HG03039 (cell line): ENCODE measurements at regions not wholly inside any gene's neighbourhood (a gene's known extent, or its start where the extent isn't known, plus 50 kb on each side); places are given as distances from the start of the nearest gene placed in this dataset.

ENCODE experiments used
- ATAC-seq: cut with Tn5 transposase; IDR thresholded peaks from one replicate; pipeline ENCODE4 v1.9.1; 2021; ENCODE audit warnings: mild to moderate bottlenecking, moderate library complexity; ENCODE audit not compliant: unreplicated experiment

DNA sequence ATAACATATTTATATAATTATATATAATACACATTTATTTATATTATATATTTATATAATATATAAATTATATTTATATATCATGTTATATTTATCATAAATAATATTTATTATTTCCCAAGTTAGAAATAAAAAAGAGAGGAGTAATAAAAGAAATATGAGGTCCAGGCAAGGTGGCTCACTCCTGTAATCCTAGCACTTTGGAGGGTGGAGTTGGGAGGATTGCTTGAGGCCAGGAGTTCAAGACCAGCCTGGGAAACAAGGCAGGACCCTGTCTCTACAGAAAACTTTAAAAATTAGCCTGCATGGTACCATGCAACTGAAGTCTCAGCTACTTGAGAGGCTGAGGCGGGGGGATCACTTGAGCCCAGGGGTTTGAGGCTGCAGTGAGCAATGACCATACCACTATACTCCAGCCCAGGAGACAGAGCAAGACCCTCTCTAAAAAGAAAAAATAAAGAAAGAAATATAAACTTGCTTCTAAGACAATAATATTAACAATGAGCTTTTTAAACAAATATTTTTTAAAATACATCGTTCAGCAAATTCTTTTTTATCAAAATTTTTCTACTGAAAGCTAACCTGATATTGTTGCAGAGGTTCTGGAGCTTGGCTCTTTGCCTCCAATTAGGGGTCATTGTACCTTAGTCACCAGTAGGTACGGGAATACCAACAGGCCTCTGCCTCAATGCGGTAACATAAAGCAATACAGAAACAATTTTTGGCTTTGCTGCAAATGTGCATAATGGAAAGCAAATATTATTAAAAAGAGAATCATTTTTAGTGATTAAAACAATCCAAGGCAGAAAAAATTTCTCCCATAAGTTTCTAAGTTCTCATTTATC, 290.0 kb downstream of the SETD4 start:
- no peak for ATAC-seq

DNA sequence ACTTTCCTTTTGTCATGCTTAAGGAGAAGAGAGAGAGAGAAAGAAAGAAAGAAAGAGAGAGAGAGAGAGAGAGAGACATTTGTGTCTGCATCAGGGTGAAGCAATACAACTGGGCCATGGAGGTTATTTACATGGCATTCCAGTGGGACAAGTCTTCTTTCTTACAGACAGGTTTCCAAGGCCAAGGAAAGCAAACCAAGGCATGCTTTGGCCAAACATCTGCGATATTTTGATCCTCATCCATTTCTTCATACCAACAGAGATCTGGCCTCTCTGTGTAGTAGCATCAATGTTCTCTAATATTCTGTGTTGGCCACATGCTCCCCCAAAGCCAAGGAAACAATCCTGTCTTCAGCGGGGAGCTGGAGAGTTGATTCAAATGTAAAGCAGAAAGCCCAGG, 292.1 kb downstream of the SETD4 start:
- no peak for ATAC-seq

DNA sequence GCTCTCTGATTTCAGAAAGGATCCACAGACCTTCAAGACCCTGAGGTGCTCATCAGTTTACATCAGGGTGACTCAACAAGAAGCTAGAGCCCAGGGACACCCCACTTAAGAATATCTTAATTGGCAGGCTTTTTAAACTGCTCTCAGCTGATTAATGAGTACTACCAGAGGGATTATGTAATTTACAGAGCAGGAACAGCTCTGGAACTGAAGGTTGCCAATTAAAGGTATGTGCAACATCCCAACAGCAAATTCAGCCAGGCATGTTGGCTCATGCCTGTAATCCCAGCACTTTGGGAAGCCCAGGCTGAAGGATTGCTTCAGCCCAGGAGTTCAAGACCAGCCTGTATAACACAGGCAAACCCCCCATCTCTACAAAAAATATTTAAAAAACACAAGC, 295.7 kb downstream of the SETD4 start:
- ATAC-seq, result no peak

DNA sequence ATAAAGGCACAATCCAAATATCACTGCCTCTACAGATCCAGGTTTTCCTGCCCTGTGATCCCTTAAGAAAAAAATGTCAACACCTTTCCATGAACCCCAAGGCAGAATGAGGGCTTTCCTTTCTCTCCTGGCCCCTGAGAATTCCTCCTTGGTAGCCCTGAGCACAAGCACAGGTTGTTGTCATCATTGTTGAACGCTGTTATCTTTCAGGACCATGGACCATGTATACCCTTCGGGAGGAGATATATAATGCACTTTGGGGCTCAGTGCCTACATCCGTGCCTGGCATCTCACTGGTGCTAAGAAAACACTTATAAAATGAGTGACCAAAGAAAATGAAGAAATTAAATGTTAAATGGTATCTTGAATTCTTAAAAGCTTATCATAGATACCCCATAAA, 296.2 kb downstream of the SETD4 start:
- ATAC-seq, result no peak

DNA sequence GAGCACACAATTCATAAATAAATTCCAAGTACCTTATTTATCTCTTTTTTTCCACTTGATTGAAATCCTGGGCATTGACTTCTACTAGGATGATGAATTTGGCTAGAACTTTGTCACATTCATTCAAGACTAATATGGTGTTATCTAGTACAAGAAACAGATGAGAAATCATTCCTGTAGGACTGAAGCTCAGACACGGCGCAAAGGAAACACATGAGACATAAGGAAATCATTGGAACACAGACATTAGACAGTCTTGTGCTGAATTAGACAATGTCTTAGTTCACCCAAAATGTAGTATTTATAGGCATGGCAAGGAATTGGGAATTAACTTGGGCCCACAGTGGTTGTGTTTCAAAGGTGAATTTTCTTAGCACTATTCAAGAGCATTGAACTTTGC, 305.7 kb downstream of the SETD4 start:
- ATAC-seq, result no peak

DNA sequence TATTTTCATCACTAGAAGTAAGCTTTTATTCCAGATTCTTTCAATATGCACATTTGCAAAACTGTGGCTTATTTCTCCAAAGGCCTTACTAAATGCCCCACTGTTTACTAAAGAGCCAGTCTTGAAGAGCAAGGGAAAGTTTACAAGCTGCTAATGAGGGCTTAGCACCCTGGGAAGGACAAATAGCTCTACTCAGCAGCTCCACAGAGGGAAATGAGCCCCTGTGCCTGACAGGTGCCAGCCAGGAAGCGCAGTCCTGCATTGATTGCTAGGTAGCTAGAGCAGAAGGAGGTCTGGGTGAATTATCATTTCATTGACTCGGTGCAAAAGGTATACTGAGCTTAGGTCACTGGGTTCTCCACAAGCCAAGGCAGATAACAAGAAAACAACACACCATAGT, 307.0 kb downstream of the SETD4 start:
- ATAC-seq, result no peak

DNA sequence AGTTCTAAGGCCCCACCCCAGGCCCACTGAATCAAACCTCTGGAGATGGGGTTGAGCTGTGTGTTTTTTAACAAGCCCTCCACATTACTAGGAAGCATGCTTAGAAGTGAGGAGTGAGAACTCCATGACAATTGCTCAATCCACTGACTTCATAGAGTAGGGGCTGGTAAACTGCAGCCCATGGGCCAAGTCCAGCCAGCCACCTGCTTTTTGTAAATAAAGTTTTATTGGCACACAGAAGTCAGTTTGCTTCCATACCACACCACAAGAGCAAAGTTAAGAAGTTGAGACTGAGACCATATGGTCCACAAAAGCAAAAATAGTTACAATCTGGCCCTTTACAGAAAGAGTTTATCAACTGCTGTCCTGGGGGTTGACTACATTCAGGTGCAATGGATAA, 309.2 kb downstream of the SETD4 start:
- no peak for ATAC-seq

DNA sequence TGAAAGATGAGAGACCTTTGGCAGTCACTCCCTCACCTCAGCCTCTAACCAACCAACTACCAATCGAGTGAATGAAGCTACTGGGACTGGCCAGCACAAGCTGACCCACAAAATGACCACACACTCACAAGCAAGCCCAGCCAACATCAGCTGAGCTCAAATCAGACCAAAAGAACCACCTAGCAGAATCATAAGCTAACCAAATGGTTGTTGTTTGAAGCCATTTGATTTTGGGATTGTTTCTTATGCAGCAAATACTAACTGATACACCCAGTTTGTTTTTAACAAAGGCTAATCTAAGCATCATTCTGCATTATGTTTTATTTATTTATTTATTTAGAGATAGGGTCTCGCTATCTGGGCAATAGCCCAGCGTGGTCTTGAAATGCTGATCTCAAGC, 310.4 kb downstream of the SETD4 start:
- no peak for ATAC-seq

DNA sequence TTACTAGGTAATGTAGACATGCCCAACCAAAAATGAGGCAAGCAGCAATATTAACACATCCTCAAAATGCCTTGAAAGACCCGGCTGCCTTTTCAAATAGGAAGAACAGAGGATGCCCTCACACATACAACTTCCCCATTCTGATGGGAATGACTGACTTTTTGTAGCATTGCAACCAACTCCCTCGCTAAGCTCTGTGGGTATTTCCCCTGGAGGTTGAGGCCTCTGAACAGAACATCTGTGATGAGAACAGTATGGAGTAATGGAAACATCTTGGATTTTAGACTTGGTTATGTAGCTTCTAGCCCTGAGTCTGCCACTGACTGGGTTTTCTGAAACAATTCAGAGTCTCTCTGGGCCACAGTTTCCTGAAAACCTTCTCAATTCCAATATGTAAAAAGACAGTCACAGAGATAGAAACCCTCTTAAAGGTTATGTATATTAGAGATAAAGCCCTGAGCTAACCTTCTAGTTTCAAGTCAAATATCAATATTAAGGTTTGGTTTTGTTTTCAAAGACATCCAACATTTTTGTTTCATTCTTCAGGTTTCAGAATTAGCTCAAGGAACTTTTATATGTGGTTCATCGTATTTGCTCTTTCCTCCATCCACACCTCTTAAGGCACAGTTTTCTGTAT, 311.5 kb downstream of the SETD4 start:
- ATAC-seq, result no peak

DNA sequence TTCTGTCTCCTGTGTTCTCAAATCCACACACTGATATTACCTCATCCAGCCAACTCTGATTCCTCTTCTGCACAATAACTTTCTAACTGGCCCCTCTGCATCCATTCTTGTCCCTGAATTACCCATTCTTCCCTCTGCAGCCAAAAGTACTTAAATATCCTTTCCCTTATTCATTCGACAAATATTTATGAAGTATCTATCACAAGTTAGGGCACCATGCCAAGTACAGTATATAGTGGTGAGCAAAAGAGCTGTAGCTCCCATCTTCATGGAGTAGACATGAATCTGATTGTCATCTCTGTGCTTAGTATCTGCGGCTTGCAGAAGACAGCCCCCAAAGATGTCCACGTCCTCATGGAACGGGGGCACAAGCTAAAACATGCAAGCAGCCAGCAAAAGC, 316.8 kb downstream of the SETD4 start:
- no peak for ATAC-seq

DNA sequence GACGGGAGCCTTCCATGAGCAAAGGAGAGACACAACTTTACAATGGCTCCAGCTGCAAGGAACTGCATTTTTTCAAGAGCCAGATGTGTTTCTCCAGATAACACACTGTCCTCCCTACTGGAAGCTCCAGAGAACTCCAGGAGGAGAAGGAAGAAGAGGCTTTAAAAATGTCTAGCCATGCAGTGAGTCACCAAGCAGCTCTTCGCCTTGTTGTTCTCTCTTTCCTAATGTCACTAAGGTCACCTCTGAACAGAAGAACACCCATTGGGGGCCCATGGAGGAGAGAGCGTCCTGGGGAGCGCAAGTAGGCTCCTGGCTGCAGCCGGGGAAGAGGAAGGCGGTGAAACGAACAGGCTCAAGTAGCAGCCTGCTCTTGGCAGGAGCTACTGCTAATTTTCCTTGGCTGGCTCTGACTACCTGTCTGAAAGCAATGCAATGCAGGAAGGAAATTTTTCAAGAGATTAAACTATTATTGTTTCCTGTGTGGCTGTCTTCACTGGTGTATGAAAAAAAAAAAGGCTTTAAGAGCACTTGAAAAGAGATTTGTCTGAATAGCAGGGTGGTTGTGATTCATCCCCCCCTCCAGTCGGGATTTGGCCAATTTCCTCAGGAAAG, 321.9 kb downstream of the SETD4 start:
- ATAC-seq, result no peak

DNA sequence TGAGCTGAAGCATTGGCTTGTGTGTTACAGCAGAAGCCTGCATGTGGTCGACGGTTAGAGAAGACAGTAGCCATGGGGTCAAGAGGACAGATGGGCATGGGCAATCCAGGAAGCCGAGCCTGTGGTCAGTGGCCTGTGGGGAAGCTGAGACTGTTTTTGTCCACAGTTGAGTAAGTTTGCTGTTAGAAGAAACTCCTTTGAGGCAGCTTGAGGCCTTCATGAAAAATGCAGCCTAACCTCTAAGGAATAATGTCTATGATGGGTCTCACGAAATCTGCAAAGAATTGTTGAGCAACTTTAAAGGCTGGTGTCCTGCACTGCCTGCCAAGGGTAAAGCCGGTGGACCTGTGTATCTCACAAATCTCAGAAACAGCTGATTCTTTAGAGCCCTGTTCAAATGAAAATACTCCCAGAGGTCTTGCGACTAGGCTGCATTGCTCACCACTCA, 322.4 kb downstream of the SETD4 start:
- no peak for ATAC-seq

DNA sequence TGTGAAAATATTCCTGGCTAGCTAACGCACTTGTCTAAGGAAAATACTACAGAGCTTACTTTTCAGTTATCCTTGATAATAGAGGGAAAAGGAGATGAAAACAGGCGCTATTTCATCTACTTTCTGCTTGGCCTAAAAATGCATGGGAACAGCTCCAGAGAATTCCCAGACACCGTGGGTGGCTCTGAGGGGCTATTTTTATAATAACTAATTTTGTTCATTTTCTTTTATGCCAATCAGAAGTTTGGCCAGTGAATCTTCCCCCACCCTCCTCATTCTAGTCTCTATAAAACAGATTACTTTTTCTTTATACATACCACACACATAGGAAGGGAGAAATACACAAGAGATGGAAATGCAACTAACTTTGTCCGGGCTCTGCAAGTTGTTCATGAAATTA, 322.9 kb downstream of the SETD4 start:
- ATAC-seq, result no peak

DNA sequence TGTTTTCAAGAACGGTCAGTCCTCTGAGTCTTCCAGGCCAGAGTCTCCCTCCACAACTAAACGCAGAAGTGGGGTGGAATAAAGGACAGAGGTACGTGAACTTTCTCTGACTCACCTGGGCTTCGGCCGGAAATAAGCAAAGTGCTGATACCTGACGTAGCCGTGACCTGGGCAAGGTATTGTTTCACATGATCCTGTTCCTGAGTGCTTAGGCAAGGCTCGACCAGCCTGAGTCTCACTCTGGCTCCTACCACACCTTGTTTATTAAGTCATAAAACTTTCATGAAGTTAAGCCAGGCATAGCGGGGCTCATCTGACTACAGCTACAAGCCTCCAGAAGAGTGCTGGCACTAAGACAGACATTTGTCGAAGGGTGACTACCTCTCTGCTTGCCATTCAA, 327.5 kb downstream of the SETD4 start:
- ATAC-seq, result no peak

DNA sequence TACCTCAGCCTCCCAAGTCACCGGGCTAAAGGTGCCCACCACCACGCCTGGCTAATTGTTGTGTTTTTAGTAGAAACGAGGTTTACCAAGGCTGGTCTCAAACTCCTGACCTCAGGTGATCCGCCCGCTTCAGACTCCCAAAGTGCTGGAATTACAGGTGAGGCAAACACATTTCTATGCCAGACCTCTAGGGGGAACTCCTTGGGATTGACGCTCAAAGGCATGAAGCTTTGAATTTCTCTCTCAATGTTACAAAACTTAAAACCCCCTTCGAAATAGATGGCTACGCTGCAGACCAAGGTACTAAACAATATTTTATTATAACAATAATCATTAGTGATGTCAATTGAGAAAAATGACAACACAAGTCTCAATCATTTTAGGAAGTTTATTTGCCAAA, 330.0 kb downstream of the SETD4 start:
- no peak for ATAC-seq

DNA sequence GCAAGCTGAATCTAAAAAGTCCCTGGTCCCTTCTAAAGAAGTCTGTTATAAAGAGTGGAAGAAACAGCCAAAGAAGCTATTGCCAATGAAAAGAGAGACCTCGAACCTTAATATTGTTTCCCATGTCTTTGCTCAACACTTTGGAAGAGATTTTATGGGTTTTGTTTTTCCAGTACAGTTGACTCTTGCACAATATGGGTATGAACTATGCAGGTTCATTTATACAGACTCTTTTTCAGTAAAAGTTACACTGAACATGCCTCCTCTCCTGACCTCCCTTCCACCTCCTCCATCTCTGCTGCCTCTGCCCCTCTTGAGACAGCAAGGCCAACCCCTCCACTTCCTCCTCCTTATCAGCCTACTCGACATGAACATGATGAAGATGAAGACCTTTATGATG, 332.5 kb downstream of the SETD4 start:
- no peak for ATAC-seq

DNA sequence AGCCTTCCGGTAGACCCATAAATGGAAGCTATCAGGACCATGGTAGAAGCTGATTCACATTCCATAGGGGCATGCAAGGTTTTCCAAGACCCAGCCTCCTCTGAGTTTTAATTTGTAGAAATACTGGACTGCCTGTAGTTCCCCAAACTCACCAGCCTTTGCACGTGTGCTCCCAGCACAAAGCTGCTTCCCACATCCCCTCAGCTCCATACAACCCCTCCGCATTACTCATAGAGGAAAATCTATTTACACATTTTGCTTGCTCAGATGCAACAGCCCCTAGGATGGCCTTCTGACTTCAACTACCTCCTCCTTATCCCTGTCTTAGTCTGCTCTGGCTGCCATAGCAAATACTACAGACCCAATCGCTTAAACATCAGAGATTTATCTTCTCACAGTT, 336.2 kb downstream of the SETD4 start:
- no peak for ATAC-seq

DNA sequence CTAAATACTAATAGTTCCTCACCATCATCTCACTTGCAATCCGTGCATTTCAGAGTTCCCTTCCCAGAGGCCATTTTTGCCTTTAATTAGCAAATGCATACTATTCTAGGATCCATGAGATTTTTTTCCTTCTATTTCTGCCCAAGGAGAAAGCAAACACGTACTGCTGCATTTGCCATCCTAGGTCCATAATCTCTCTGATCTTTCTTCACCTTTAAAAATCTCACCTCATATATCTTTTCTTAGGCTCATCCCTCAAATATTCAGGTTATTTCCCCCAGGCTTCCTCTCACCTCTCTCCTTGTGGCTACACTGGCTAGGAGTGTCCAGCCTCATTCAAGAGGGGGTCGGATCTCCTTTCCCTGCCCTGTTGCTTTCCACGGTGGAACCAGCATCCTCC, 338.6 kb downstream of the SETD4 start:
- ATAC-seq, result no peak

DNA sequence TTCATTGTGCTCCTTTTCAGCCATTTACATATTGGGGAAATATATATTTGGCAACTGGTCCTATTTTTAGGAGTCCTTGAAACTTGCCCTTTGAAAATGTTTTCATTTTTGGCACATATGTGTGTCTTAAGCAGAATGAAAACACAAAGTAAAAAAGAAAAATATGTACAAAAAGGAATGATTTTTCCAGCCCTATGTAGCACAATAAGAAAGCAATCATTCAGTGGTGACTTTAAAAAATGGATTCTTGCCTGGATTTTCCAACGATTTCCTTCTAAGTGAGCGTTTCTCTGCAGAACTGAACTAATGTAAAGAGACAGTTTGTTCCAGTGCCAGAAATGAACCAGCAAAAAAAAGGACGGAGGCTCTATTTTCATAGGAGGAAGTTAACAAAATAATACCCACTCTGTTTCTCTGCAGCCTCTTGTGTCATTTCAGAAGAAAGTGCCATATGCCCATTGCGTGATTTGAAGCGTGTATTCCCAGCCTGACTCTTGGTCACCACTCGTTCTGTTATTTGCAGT, 340.1 kb downstream of the SETD4 start:
- ATAC-seq, result no peak

DNA sequence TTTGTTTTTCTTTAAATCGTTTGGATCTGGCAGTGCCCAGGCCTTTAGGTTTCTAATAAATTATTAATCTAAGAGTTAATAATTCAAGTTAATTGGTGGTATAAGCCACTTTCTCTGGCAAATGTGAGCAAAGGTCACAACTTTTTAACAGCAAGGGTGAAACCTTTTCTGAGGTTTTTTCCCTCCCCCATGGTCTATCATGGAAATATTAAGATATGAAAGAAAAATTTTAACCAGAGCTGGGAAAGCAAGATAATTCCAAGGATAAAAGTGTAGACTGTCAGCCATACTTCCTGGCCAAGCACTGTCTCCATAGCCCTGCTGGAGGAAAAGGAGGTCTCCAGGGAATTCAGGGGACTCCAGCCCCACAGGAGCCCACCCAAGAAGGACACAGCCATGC, 341.2 kb downstream of the SETD4 start:
- no peak for ATAC-seq

DNA sequence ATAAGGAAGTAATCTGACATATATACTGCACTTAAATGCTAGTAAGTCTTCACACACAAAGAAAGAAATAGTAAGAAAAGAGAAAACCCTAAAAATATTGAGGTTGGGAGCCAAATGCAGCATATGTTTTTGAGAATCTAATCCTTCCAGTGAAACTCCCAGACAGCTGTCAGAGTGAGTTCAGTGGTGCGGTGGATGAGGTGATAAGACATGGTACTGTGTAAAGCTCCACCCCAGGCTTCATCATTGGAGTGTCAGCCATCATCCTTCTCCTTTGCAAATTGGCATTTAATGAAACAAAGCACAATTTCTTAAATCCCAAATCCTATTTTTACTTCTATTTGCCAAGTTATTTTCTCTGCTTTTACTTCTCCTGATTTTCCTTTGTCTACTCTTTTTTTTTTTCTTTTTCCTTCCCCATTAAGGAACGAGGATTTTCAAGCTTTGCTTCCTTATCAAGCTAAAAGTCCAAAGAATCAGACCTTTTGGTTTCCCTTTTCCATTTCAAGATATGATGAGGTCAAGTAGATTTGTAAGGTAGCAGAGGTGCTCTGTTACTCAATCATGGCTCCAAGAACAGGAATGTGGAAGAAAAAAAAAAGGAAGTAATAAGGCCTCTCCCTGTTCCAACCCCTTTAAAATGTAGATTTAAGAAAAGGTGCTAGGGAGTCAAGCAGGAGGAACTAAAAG, 343.3 kb downstream of the SETD4 start:
- ATAC-seq, result no peak
